ENCODE measurements at regions not wholly inside any gene's neighbourhood (a gene's known extent, or its start where the extent isn't known, plus 50 kb on each side); places are given as distances from the start of the nearest gene placed in this dataset.

DNA sequence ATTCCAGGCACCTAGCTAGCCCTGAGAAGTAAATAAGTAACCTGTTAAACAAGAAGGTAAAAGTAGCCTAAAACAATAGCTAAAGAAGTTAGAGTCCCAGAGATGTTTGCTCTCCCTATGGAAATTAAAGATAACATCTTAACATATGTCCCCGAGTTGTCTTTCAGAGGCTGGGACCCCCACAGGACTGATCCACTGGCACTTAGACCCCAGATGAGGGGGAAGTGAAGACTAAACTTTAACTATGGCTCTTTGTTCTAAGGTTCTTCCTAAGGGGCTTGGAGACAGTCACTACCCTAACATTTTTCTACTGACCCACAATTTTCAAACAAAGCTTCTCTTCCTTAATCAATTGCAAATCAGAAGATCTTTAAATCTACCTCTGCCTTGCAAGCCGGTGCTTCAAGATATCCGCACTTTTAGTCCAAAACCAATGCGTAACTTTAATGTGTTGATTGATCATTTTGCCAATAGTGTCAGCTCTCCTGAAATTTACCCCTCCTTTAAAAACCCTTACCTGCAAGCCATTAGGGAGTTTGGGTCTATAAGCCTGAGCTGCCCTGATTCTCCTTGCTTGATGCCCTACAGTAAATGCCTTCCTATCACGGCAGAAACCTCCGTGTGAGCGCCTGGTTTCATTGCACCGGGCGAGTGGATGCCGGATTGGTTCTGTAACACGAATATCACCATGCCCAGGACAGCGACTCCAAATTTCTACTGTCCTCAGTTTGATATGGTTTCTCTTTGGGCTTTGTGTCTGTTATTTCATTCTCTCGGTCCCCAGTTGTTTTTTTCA is 404.4 kb downstream of the SIPA1L2 start:
- no peak for DNase-seq

DNA sequence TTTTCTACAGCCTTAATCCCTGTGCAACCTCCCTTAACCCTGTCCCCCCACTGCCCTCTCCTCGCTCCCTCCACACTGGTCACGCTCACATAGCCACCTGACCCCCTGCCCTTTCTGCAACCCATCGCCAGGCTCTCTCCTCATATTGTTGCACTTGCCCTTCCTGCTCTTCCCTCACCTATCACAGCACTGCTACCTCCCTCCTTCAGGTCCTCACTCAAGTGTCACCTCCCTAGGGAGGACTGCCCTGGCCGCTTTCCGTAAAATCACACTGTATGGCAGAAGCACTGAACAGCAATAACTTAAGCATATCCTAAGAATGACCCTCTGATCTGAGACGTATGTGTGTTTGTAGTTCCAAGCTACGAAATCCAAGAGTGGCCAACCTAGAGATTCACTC is 406.0 kb downstream of the SIPA1L2 start:
- no peak for DNase-seq

DNA sequence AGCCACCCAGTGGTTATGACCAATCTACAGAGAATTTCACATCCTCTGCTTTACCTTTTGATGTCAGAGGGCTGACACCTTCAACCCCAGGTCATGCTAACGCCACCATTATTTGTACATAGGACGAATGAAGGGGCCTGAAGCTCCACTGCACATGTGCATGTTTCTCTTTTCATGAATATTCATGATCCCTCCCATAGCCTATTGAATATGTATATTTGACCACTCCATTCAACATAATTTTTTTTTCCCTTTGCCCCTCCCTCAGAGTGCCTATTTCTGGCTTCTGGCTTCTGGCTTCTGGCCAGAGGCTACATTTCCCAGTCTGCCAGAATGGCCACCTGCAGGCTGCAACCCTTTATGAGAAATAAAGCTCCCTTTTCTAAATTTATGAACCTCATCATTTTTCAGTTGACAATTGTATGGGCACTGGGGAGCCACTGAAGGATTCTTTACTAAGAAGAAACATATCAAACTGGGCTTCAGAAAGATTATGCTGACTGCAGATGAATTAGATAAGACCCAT is 406.7 kb downstream of the SIPA1L2 start:
- DNase-seq = no peak

DNA sequence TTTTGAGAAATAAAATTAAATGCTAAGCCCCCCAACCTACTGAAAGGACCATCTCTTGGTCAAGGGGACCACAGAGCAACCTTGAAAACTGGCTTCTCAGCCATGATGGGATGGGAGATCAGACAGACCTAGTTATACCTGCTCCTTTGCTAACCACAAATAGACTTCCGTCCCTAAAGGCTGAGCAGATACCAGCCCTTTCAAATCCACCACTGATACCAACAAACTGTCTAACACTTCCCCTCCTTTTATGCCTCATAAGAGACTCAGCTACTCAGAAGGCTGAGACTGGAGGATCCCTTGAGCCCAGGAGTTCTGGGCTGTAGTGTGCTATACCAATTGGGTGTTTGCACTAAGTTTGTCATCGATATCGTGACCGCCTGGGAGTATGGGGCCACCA is 407.3 kb downstream of the SIPA1L2 start:
- DNase-seq = no peak

DNA sequence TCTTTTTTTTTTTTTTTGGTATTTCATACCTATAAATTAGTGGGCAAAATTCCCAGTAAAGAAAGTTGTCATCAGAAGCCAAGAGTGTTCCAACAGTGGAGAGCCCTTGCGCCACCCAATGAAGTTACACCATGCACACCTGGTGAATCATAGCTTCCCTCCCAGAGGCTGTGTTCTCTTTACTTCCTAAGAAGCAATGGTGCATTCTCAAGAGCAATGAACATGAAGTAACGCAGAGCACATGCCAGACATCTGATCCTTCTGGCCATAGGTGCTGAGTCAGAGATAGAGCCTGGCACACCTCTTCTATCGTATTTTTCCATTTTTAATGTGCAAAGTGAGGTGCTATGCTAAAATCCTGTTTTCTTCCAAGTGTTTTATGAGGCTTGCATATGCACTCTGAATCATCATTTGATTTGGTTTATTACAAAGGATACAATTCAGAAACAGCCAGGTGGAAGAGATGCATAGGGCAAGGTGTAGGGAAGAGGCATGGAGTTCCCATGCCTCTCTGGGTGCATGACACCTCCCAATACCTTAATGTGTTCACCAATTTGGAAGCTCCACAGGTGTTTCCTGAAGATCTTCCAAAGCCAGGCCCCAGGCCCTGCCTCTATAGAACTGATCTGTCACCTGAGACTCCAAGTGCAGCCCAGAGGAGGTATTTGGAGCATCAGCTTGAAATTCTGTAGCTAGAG is 408.0 kb downstream of the SIPA1L2 start:
- no peak for DNase-seq

DNA sequence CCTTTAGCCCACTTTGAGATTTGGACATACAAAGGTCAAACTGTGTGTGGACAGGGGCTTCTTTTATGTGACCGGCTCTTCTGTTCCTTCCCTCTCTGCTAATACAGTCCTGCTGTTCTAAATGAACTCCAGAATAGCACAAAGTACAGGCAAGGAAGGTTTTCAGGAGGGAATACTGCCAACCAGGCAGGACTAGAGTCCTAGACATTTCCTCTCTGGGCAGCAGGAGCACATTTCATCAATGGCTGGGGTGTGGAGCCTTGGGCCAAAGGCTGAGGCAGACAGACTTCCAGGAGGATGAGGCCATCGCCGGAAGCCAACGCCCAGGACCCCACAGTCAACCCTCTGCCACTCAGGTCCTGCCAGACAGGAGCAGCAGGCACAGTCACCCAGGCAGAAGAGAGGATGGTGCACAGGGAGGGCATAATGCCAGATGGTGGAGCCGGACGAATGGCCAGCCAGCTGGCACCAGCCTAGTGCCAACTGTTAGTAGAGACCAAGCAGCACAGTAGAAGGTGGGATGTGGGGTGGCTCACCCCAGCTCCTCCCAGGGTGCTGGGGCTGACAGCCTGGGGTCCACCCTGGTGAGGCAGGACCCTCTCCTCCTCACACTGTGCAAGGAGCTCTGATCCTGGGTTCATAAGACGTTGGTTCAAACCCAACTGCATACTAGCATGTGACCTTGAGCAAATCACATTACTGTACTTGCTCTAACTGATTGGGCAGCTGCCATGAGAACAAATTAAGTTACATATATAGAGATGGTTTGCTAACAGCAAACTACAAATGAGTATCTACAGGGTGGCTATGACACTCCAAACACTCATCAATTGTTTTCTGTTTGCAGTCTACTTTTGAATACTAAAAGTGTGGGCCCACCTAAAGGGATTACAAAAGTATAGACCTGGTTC is 410.7 kb downstream of the SIPA1L2 start:
- DNase-seq = no peak

DNA sequence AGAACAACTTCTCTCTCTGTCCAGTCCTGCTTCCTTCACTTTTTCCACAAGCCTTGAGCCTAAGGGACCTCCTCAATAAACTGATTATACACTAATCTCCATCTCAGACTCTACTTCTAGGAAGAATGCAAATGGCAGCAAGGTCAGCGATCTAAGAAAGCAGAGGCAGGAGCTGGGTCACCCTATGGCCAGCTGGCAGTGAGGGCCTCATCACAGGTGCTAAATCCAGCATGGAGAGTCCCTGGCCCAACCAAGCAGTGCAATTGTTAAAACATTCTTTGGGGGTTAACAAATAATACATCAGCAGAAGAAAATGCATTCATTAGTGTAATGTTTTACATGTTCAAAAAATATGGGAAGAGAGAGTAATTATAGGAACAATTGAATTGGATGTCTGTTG is 416.0 kb downstream of the SIPA1L2 start:
- DNase-seq = no peak

DNA sequence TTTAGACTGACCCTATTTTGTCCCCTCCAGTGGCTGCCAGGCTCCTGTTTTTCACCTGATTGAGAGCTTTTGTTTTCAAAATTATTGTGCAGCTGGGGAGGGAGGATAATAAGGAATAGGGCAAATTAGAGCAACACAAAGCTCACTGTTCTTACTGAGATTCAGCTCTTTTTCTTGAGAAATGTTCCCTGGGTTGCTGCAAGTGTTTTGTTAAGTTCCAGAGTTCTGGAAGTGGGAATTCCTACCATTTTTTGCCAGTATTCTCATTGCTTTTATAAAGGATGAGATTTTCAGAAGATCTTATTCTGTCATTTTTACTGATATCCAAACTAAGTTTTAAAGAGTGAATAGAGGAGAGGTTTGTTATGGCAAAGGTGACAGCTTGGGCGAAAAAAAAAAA is 417.7 kb downstream of the SIPA1L2 start:
- DNase-seq = no peak

DNA sequence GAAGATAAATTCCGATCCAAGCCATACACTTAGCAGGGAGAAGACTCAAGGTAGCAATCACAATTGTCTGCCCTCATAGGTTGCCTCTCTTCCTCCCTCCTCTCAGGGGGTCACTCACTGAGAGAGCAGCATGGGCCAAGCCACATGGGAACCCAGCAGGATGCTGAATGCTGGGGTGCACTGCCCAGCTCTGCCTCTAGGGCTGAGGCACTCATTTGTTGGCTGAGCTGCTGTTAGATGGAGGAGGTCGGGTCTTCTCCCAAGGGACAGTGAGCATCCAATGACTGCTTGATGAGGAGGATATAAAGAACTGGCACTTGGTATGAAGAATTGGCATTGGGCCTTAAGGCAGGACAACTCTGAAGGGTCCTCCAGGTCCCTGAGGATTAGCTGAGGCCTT is 418.8 kb downstream of the SIPA1L2 start:
- DNase-seq = no peak

DNA sequence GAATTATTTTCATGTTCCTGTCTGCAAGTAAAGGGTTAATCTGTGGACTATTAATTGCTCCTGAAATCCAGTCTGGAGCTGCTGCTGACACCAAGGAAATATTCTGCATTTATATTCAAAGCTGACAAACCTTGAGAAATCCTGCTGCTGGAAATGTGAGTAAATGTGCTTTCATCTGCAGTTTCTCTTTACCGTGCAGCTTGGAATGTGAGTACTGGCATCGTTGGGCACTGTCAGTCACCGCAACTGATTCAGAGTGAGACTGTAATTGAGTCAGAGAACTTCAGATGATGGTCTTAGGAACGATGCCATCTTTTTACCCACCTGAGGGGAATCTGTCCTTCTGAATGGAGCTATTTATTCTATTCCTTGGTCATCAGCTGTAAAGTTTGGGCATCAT is 420.6 kb downstream of the SIPA1L2 start:
- DNase-seq = no peak

DNA sequence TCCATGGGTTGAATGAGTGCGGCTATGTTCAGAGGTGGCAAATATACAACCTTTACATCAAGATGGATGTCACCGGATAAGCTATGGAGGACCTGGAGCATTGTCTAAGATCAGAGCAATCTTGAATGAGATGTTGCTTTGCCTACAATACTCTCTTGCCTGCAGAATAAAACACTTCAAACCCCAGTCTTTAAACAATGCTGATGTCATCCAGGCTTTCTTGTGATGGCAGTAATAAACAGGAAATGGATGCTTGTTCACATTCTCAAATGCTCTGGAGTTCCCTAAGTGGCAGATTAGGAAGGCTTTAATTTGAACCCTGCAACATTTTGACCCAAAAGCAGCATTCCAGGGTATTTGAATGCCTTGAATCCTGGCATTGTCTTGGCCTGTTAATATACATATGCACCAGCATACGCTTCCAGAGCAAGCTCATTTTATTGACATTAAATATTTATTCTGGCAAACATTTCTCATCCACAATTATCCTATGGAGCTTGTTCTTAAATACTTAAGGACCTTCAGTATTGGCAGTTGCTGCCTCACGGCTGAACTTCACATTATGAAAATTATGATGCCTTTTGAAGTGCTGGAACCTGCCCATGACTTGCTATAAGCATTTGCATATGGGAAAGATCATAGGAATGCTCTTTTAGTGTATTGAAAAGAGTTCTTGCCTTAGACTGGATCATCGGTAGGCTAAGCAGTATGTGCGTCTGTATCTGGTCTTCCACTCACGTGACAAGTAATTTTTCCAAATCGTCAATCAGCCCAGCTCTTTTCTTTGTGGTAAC is 422.7 kb downstream of the SIPA1L2 start:
- DNase-seq = peak; percentile 24

DNA sequence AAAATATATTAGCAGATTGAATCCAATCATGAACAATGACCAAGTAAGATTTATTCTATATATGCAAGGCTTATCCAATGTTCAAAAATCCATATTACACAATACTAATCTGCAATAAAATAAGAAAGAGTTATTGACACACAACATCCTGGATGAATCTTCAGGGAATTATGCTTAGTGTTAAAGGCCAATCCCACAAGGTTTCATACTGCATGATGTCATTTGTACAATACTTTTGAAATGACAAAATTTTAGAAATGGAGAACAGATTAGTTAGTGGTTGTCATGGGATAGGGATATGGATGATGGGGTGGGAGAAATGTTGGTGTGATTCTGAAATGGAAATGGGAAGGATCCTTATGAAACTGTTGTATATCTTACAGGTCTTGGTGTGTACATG is 425.7 kb downstream of the SIPA1L2 start:
- no peak for DNase-seq

DNA sequence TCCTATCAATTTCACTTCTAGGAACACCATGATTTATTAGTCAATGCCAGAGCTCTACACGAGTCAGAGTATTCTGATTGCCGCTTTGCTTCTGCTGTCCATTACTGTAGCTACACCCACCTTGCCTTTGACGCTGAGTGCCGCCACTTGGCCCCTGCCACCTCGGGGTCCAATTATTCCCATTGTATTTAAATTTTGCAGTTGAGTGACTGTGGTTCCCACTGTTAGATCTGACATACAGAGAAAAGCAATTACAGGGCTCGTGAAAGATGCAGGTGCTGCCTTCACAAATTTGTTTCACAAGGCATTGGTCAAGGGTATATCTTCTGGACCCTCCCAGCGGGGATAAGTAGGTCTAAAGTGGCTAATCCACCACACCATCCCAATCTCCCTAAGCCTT is 428.9 kb downstream of the SIPA1L2 start:
- no peak for DNase-seq

DNA sequence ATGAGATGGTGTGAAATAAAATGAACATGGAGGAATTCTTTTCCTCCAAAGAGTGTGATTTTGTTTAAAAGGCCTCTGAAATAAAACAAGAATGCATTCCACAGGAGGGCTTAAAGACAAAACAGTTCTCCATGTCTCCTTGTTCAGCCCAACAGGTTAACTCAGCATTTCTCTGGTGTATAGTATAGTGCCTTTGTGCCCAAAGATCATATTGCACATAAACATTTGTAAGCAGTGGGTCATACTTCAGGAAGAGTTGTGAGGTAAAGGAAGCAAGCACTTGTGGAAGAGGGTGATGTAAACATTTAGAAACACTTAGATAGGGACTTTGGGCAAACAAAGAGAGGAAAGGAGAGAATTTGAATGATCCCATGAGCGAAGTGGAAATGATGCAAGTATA is 433.9 kb downstream of the SIPA1L2 start:
- no peak for DNase-seq

DNA sequence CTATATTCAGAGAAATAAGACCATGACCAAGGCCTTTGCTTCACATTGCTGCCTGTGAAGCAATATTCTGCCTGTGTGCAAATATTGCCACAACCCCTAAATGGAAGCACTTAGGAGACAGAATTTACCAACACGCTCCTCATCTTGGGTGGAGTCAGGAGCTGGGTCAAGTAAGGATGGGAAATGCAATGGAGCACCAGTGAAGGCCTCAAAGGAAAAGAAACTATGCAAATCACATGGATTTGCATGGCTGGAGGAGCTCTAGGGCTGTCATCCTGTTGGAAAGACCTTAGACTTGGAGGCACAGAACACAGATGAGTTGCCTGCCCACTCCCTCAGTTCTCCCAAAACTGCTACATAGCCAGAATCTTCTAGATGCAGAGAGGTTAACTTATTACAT is 435.5 kb downstream of the SIPA1L2 start:
- no peak for DNase-seq

DNA sequence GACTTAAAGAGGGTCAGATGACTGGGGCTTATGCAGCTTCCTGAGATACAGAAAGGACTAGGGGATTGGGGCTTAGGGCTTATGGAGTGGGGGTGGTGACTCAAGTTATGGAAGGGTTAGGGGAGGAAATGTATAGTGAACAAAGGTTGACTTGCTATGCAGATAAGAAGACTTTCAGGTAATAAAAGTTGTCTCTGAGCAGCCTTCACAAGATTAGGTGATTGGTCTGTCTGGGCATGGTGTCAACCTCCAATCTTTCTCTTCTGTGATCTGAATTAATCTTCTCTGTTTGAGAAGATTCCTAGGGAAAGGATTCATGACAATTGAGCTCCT is 436.5 kb downstream of the SIPA1L2 start:
- no peak for DNase-seq

DNA sequence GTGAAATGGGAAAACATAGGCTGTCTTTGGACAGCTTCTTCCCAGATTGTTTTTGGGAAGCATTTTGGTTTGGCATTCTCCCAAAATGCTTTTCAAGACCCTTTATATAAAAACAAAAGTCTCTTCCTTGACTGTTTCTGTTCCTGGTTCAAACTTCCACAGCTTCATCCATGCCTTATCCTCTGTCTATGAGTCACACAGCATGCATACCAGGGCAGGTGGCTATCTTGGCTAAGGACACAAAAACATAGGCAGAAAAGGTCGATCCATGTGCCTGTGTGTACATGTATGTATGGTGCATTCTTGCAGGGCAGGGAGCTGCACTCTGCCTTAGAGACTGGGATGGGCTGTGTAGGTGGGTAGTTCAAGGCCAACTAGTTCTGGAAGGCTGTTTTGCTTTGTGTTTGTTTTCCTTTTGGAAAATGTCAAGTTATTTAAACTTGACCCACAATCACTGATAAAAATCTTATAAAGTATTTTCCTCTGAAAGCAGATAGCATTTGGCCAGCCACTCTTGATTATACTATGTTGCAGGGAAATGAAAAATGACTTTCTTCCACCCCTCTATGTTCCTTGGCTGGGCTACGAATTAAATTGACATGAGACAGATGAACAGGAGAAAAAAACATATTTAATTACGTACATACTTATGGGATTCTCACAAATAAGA is 437.0 kb downstream of the SIPA1L2 start:
- no peak for DNase-seq

DNA sequence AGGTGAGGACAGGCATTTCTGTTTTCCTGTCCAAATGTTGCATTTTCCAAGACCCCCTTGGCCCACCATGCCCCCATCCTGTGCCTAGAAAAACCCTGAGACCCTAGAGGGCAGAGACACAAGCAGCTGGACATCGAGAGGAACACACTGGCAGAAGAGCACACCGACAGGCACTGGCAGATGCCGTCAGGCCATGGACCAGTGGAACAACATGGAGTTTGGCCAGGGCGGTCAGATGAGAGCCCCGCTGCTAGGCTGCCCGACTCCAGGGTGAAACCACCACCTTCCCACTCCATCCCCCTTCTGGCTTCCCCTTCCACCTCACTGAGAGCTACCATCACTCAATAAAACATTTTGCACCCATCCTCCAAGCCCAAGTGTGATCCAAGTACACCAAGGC is 438.4 kb downstream of the SIPA1L2 start:
- no peak for DNase-seq

DNA sequence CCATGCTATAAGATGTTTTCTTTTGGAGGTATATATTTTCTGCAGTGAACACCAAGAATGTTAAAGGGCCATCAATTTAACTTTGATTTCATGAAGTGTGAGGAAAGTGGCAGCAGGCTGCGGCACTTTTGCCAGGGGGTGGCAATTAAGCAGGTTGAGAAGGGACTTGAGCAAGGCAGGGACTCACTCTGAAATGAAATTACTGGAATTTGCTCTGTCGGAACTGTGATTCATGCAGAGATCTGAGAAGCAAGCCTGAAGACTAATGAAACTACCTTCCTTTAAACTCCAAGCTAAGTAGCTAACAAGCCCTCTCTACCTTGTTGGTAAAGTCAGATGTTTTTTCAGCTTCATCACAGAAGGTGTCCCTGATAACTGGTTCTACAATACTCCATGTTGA is 441.6 kb downstream of the SIPA1L2 start:
- DNase-seq = no peak

DNA sequence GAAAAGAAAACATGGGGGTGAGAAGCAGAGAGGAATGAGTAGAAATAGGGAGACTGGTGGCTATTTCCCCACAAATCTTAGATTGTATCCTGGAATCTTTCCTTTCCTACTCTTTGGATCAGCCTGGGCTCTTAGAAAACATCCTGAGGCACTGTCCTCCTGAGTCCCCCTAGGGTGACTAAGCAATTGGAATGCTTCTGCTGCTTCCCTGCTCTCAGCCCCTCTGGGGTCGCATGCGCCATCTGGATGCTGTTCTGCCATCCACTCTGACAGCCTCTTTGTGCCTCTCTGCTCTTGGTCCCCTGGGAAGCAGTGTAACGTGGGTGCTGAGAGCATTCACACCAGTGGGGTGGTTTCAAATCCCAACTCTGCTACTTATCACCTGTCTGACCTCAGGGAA is 443.0 kb downstream of the SIPA1L2 start:
- DNase-seq = no peak

DNA sequence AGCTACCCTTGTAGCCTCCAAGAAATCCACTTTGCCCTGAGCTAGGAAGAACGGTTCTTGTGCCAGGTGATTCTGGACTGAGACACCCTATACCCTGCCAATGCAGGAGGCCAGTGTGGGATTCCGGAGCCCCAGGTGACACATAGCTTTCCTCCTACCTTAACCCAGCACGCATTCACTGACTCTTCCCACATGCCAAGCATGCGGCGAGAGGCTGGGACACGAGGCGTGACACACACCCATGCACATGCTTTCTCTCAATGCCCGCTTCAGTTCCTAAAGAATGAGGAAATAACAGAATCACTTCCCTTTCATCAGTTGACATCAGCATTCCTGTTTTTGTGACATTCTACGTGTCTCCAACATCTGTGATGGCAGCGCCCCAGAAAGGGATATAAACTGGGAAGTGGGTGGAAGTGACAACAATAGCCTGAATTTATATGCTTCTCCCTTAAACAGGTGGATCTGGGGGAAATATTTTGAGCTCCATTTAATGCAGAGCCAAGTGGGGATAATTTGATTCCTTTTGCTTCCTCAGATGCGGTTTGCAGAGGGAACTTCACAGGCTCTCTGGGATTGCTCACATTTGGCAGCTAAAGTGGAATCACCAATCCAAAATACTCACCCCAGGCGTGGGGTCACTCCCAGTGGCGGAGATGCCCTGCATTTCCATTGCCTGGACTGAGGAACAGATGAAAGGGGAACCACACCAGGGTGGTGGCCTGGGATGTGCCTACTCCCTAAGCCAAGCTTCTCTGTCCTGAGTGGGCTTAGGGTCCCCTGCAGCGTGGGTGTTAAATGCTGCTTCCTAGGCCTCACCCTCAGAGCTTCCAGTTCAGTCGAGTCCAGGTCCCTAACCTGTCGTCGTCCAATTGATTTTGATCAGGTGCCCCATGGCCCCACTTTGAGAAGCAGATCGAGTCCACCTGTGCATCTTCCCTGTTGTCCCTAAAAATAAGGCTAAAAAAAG is 445.1 kb downstream of the SIPA1L2 start:
- no peak for DNase-seq
